ENCODE measurements at regions not wholly inside any gene's neighbourhood (a gene's known extent, or its start where the extent isn't known, plus 50 kb on each side); places are given as distances from the start of the nearest gene placed in this dataset.

GRCh38 chr5:103617913-103618312 is 55.3 kb upstream of the NUDT12 start:
- TF ChIP-seq CTCF (IDR thresholded peaks at IDR 0.05; ENCODE audit: low read depth, low read length) (no peak), EZH2phosphoT487 (IDR thresholded peaks at IDR 0.05; ENCODE audit: low read depth) (no peak)
